GM18511 (cell line): ENCODE measurements at regions not wholly inside any gene's neighbourhood (a gene's known extent, or its start where the extent isn't known, plus 50 kb on each side); places are given as distances from the start of the nearest gene placed in this dataset.

Source experiments
- ATAC-seq: cut with Tn5 transposase; IDR thresholded peaks from one replicate; pipeline ENCODE4 v1.9.1; 2021; ENCODE audit warnings: mild to moderate bottlenecking, moderate library complexity; ENCODE audit not compliant: unreplicated experiment

GRCh38 chr21:19899645-19900044 lies 1098.6 kb upstream of the NCAM2 start:
- no peak for ATAC-seq

- no peak for ATAC-seq
Measured at GRCh38 chr21:19900149-19900548, 1098.1 kb upstream of the NCAM2 start.

GRCh38 chr21:19908390-19908789 lies 1089.8 kb upstream of the NCAM2 start:
- no peak for ATAC-seq

GRCh38 chr21:19914028-19914427 lies 1084.2 kb upstream of the NCAM2 start:
- ATAC-seq: no peak

GRCh38 chr21:19921211-19921610 lies 1077.0 kb upstream of the NCAM2 start:
- no peak for ATAC-seq

GRCh38 chr21:19922122-19922521 lies 1076.1 kb upstream of the NCAM2 start:
- ATAC-seq: no peak

GRCh38 chr21:19935467-19935866 lies 1062.7 kb upstream of the NCAM2 start:
- ATAC-seq: no peak

GRCh38 chr21:19937619-19938018 lies 1060.6 kb upstream of the NCAM2 start:
- ATAC-seq: no peak

GRCh38 chr21:19941626-19942025 lies 1056.6 kb upstream of the NCAM2 start:
- ATAC-seq: no peak

- no peak for ATAC-seq
Measured at GRCh38 chr21:19950347-19950746, 1047.9 kb upstream of the NCAM2 start.

GRCh38 chr21:19969156-19969555 lies 1029.1 kb upstream of the NCAM2 start:
- ATAC-seq: no peak

GRCh38 chr21:19981938-19982337 lies 1016.3 kb upstream of the NCAM2 start:
- ATAC-seq: no peak

- no peak for ATAC-seq
Measured at GRCh38 chr21:19986396-19986795, 1011.8 kb upstream of the NCAM2 start.

- no peak for ATAC-seq
Measured at GRCh38 chr21:19987671-19988070, 1010.5 kb upstream of the NCAM2 start.

GRCh38 chr21:19992540-19992939 lies 1005.7 kb upstream of the NCAM2 start:
- no peak for ATAC-seq

GRCh38 chr21:19993268-19993667 lies 1004.9 kb upstream of the NCAM2 start:
- no peak for ATAC-seq

GRCh38 chr21:19995253-19995652 lies 1003.0 kb upstream of the NCAM2 start:
- ATAC-seq: no peak

- ATAC-seq: no peak
Measured at GRCh38 chr21:19998453-19998852, 999.8 kb upstream of the NCAM2 start.

GRCh38 chr21:19999369-20000272 lies 998.6 kb upstream of the NCAM2 start:
- ATAC-seq: no peak

GRCh38 chr21:20004367-20004766 lies 993.8 kb upstream of the NCAM2 start:
- ATAC-seq: no peak

GRCh38 chr21:20010691-20011200 lies 987.5 kb upstream of the NCAM2 start:
- no peak for ATAC-seq

- ATAC-seq: no peak
Measured at GRCh38 chr21:20013851-20014250, 984.4 kb upstream of the NCAM2 start.
